ENCODE measurements at regions not wholly inside any gene's neighbourhood (a gene's known extent, or its start where the extent isn't known, plus 50 kb on each side); places are given as distances from the start of the nearest gene placed in this dataset.

GRCh38 chr16:13633391-13633861 is 286.5 kb upstream of the ERCC4 start (continued):
- no peak for TF ChIP-seq CTCF (conservative IDR thresholded peaks at IDR 0.05; ENCODE audit: low read depth in 2 of 2)

GRCh38 chr16:13634253-13634652 is 285.7 kb upstream of the ERCC4 start:
- H3K4me2 ChIP-seq: no peak overlapping the region
- H3K36me3 ChIP-seq (ENCODE audit: insufficient read depth): no peaks in the 10 kb centered on the region
- Mint-ChIP-seq H3K4me3 (no peak overlapping the region), H3K4me1 (peaks cover 31% of the 10 kb centered on the region), H3K9me3 (peaks cover 13% of the 10 kb centered on the region; the same call in 2 of the 3 replicates), H3K36me3 (ENCODE audit: low read depth) (peaks cover 20% of the 10 kb centered on the region), H3K27ac (no peak overlapping the region), H3K27me3 (ENCODE audit: insufficient read depth, low read depth, poor library complexity) (peaks cover 2% of the 10 kb centered on the region)
- no peaks in the 10 kb centered on the region for H3K79me2 ChIP-seq (replicated peaks; ENCODE audit: insufficient read depth)
- no peak overlapping the region for H2AFZ ChIP-seq
- no peak overlapping the region for H3K4me3 ChIP-seq
- no peaks in the 10 kb centered on the region for H3K27me3 ChIP-seq (ENCODE audit: insufficient read depth)
- ATAC-seq: no peak
- peaks cover 18% of the 10 kb centered on the region for H3K9me2 ChIP-seq (ENCODE audit: insufficient read depth)
- H3K27ac ChIP-seq (ENCODE audit: low read depth): no peak overlapping the region
- H3K4me1 ChIP-seq (ENCODE audit: insufficient read depth): peaks cover 24% of the 10 kb centered on the region
- H3F3A ChIP-seq (replicated peaks; ENCODE audit: low read depth): 0 out of 2 replicates have a peak, but pooled peaks cover 3% of the 10 kb centered on the region
- no peak for DNase-seq (ENCODE audit: low spot score)
- no peaks in the 10 kb centered on the region for H4K20me1 ChIP-seq (replicated peaks; ENCODE audit: insufficient read depth)
- no peak for TF ChIP-seq POLR2AphosphoS5 (IDR thresholded peaks at IDR 0.05; ENCODE audit: low read depth)
- TF ChIP-seq REST (IDR thresholded peaks at IDR 0.05; ENCODE audit: unreplicated experiment): no peak
- TF ChIP-seq CREB1 (CRISPR knock-in tag; IDR thresholded peaks at IDR 0.05; ENCODE audit: low read depth): no peak
- no peak for TF ChIP-seq NANOG (IDR thresholded peaks at IDR 0.05; ENCODE audit: borderline replicate concordance)
- no peak for TF ChIP-seq EZH2phosphoT487 (IDR thresholded peaks at IDR 0.05; ENCODE audit: unreplicated experiment)
- no peak for TF ChIP-seq ZNF114 (CRISPR knock-in tag; IDR thresholded peaks at IDR 0.05)
- no peak for TF ChIP-seq ZNF462 (CRISPR knock-in tag; IDR thresholded peaks at IDR 0.05)
- TF ChIP-seq CTCF (conservative IDR thresholded peaks at IDR 0.05; ENCODE audit: low read depth in 2 of 2): no peak
- no peak for TF ChIP-seq JUNB (IDR thresholded peaks at IDR 0.05; ENCODE audit: unreplicated experiment)
- TF ChIP-seq EZH2 (IDR thresholded peaks at IDR 0.05; ENCODE audit: low read depth, unreplicated experiment): no peak
